GM19351 (cell line): ENCODE measurements at regions not wholly inside any gene's neighbourhood (a gene's known extent, or its start where the extent isn't known, plus 50 kb on each side); places are given as distances from the start of the nearest gene placed in this dataset.
"Not testable (repeated sequence)": the region's sequence is repeated elsewhere in the genome, so short reads cannot be mapped to it uniquely, and the experiment has no call there.

Experiments used
- ATAC-seq: cut with Tn5 transposase; IDR thresholded peaks from one replicate; pipeline ENCODE4 v1.9.1; 2021; ENCODE audit warnings: mild to moderate bottlenecking, moderate library complexity; ENCODE audit not compliant: unreplicated experiment

DNA sequence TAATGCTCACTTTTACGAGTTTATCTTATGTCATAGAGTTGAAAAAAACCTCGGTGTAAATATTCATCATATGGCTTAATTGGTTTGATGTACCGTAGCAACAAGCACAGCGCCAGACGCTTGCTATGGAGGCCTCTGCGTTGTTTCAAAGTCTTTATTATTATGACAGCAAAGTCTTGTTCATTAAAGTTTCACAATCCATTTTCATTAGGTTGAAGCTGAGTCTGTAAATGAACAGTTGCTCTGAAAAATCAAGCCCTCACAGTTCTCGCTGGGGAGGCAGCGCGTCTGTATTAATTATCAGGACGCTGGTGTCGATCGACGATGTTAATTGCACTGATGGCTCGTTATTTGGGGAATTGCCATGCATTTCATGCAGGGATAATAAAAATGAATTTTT lies 185.6 kb downstream of the INSC start:
- ATAC-seq = no peak

DNA sequence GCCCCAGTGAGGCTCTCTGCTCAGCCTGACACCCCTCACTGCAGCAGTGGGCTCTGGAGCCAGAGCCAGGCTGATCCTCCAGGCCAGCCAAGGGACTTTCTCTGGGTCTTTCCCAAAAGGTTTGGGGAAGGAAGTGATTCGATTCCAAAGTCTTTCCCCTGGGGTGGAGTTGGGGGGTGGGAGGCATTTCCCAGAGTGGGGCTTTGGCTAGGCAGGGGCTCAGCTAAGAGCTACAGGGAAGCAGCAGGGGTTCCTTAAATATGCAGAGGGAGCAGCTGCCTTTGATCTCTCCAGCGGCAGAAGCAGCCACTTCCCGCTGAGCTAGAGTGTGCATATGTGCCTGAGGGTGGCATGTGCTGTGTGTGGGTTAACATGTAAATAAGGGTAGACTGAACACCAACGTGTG lies 192.9 kb downstream of the INSC start:
- no peak for ATAC-seq

DNA sequence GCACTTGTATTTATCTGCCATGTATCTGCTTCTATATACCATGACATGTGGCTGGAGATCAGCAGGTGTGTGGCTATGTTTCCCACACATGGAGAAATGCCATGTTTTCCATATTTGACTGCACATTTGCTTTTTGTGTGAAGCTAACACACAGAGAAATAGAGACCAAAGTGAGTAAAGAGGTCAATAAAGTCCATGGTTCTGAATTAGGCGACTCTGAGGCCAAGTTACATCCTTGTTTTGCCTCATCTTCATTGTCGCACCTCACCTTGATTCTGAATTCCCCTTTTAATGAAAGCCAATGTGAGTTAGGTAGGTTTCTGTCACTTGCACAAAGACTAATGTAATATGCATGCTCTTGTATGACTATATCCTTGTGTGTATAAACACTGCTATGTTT lies 194.1 kb downstream of the INSC start:
- ATAC-seq = no peak

DNA sequence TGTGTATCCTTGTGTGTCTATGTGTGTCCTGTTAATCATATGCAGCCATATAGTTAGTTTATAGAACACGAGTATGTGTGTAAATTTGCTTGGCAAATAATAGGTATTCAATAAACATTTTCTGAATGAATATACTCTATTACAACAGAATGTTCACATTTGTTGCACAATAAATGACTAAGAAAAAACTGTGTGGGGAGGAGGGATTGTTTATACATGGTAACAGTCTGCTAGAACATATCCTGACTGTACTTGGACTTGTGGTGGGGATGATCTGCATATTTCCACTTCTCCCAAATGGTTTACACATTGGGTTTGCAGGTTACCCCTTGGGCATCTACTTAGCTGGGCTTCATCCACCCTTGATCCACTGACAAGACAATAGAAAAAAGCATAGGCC lies 194.6 kb downstream of the INSC start:
- ATAC-seq = no peak

DNA sequence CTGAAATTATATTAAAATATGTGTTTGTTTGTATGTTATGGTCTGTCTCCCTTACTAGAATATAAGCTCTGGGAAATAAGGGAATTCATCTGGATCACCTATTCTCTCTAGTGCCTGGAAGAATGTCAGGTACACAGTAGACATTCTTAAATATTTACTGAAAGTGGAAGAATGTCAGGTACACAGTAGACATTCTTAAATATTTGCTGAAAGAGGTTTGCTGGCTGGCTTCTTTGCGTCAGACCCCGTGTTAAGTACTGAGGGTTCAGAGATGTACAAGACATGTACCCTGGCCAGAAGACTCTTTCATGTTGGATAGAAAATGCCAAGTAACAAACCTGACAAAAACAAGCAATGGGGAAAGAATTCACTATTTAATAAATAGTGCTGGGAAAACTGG lies 199.1 kb downstream of the INSC start:
- no peak for ATAC-seq

DNA sequence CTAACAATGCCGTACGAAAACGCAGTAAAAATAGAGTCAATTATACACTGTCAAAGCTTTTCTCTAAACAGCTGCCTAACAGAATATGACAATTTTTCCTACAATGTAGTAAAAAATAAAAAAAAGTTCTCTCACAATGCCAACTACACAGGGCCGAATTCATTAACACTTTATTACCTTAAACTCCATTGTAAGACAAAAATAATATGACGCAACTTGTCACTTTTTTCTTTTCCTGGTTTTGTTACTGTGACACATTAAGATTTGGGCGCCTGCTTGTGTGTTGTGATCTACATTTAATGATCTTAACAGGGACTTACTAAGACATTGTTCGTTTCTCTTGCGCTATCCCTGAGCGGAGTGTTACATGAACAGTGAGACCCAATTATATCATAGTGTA lies 204.1 kb downstream of the INSC start:
- ATAC-seq = no peak

DNA sequence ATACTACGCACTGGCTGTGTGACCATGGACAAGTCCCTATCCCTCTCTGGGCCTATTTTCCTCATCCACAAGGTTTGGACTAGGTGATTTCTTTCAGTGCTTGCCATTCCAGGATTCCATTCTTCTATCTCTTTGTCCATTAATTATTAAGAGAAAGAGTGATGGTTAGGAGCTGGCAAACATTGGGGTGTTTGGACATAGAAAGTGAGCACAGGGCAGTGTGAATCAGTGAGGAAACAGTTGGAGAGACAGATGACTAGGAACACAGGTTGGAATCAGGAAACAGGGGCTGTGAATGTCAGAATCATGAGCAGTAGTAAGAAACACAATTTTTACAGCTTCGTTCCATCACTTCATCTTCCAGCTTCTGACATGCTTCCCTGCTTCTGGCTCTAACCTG lies 211.8 kb downstream of the INSC start:
- no peak for ATAC-seq

DNA sequence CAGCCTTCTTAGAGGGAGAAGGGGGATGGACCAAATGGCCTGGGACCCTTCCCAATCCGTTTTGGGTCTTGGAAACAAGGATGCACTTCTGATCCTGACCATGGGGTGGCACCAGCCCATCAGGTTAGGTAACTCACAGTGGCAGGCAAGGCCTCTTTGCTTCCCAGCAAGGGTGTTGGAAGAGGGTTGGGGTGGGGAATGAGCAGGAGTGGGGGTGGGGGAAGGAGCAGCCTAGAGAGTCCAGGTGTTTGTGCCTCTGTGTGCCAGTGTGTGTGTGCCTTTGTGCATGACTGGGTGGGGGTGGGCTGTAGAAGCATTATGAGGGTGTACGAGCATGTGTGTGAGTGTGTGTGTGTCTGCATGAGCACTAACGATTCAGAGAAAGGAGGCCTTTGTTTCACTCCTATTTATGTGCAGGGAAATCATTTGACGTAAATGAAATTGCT lies 213.1 kb downstream of the INSC start:
- ATAC-seq = peak; percentile 74

DNA sequence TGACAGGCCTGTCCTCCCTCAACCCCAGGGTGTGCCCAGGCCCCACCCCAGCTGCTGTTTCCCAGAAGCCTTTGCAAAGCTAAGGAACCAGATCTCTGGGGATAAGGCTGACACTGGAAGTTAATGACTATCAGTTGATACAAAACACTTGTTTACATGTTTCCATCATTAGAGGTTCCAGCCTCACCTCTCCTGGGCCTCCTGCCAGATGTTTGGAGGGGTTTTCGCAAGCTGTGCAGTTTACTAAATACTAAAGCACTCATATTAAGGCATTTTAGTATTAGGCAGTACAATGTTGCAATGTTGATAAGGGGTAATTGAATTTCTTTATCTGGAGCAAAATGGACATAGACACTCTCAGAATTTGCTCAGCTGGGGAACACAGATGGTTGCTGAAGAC lies 218.7 kb downstream of the INSC start:
- no peak for ATAC-seq

DNA sequence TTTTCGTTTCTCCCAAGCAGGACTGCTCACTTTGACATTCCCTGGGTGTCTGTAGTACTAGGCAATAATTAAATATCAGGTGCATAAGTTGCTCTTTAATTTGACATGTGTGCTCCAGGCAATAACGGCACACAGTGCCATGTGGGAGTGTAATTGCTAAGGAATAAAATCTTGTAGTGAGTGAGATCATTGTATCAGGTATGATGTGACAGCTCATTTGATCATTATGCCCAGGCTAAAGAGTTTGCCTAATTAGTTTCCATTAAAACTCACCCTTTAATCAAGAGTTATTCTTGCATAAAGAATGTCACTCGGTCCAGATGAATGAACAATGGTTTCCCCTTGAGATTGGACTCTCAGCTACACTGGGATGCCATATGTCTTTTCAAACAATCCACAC lies 220.0 kb downstream of the INSC start:
- no peak for ATAC-seq

DNA sequence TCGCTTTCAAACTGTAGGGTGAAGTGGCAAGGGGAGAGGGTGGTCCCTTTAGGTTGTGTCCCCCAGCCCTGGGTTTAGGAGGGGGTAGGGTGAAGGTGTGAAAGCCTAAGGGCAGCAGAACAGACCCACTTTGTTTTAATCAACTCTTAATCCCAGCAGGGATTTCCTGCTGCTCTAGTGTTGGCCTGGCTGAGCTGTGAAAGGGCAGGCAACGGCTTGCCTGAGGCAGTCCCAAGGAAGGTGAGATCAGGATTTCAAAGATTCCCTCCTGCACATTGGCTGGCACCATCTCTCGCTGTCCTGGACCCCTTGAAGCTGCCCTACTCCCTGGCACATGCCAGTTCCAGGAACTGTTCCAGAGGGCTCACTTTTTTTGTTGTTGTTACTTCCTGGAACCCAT lies 221.3 kb downstream of the INSC start:
- ATAC-seq = no peak

DNA sequence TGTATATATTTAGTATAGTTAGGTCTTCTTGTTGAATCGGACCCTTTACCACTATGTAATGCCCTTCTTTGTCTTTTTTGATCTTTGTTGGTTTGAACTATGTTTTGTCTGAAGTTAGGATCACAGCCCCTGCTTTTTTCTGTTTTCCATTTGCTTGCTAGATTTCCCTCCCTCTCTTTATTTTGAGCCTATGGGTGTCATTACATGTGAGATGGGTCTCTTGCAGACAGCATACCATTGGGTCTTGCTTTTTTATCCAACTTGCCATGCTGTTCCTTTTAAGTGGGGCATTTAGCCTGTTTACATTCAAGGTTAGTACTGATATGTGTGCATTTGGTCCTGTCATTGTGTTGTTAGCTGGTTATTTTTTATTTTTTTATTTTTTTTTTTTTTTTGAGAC lies 224.6 kb downstream of the INSC start:
- ATAC-seq = no peak

DNA sequence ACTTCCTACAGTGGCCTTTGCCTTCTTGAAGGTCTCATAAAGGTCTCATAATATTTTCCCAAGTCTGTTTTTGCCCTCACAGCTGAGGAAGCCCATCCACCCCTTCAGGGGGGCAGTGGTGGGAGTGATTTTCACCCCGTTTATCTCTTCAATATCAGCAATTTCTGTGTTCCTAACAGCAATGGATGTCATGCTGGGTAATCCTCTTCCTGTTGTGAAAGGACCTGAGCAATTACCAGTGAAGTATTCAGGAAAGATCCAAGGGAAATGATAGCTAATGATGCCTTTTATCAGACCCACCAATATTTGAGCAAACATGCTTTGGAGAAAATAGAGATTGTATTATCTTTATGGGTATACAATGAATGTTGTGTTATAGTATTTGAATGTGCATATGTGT lies 226.9 kb downstream of the INSC start:
- no peak for ATAC-seq

DNA sequence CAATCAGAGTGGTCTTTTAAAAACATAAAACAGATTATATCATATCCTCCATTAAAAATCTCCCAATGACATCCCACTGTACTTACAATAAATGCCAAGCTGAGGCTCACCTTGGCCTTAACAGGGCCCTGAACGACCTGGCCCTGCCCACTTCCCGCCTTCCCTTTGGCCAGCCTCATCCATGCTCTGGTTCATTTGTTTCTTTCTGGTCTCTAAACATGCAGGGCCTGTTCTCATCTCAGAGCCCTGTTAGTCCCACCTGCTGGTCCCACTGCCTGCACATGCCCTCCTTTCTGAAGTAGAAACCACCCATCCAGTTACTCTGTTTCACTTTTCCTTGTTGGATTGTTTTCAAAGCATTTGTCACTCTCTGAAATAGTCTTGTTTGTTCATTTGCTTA lies 227.4 kb downstream of the INSC start:
- ATAC-seq = no peak

DNA sequence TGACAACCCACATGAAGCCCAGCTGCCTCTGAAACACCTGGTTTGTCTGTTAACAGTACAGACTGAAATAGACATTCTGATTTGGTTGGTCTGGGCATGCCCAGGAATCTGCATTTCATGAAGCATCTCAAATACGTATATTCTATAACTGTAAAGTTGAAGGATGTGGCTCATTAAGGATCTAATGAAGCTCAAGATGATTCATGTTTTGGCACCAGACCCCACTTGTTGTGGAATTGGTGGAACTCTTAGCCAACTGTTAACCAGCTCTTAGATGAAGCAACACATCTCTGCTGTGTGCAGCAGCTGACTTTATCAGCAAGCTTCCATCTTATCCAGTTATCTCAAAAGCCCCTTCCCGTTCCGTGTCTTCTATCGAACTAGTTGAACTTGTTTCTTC lies 232.2 kb downstream of the INSC start:
- ATAC-seq = no peak

DNA sequence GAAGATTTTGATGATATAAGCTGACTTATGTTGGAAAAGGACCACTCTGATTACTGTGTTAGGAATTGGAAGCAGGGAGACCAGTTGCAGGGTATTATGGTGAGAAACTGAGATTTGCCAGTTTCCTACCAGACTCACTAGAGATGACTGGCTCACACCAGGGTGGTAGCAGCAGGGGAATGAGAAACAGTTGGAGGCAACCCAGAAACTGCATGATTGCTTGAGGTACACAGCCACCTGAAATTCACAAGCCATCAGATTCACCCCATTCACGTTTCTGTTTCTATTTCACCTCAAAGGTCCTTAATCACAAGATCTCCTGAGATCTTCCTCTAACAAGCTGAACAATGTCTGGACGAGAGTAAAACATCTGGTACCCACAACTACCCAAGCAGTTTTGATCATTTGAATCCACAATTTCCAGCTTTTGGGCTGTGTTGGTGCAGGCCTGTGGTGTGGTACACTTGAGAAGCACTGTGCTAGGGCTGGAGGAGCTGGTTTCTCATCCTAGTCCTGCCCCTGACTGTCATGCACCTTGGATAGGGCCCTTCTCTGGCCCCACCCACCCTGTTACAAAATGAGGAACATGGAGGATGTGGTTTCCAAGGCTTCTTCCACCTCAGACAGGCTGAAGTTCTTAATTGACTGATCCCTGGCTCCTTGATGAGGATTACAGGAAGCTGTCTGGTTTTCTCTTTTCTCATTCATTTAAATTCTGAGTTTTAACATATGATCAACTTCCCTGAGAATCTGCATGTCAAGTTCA lies 233.4 kb downstream of the INSC start:
- ATAC-seq = no peak

DNA sequence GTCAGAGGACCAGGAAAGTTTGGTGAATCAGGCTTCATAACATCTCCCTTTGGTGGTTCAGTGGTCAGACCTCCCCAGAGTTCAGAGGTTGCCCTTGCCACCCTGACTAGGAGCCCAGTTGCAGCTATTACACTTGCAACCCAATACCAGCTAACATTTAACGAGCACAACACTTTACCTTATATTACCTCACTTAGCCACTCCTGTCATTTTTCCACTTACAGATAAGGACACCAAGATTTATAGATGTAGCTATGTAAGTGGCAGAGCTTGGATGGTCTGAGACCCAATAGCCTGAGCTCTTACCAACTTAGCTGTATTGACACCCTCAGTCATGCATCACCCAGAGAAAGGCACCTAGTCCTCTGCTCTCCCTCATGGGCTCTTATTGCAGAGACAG lies 234.7 kb downstream of the INSC start:
- no peak for ATAC-seq

DNA sequence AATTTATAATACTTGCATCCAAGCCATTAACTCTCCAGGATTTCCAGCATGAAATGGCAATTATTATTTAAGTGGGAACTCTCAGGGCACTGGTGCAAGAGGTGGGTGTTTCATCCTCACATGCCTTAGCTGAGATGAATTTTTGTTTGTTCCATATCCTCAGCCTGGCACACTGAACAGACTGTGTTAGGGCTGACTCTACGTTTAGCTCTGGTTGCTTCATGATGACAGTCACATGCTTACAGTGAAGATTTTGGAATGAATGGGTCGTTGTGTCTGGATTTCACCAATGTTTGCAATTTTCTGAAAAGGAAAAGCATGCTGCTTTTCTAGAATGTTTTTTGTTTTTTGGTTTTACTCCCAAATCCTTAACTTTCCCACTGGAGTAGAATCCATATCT lies 246.6 kb downstream of the INSC start:
- no peak for ATAC-seq

DNA sequence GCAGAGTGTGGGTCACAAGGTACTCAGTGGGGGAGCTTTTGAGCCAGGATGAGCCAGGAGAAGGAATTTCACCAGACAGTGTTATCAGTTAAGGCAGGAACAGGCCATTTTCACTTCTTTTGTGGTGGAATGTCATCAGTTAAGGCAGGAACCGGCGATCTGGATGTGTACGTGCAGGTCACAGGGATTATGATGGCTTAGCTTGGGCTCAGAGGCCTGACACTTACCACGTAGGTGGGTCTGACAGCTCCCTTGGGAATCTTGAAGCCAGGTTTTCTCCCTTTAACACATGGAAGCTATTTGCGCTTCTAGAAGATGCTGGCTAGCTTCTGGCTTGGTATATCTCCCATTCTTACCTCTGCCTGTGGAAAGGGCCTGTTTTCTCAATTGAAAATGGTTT lies 250.6 kb downstream of the INSC start:
- not testable (repeated sequence) for ATAC-seq

DNA sequence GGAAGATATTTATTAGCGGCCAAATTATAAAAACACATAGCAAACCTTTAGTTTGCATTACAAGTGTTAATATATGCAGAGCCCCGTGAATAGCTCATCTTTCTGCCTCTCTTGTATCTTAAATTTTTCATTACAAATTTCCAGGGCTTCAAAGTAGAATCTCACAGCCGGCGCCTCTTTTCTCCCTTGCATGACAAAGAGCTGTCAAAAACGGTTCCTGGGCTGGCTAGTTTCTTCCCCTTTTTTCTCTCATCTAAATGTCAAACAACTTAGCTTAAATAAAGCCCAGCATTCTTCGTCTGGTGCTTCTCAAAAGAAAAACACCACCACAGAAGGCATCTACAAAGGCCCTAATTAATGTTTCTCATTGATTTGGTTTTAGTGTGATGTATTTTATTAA lies 253.0 kb downstream of the INSC start:
- ATAC-seq = no peak

DNA sequence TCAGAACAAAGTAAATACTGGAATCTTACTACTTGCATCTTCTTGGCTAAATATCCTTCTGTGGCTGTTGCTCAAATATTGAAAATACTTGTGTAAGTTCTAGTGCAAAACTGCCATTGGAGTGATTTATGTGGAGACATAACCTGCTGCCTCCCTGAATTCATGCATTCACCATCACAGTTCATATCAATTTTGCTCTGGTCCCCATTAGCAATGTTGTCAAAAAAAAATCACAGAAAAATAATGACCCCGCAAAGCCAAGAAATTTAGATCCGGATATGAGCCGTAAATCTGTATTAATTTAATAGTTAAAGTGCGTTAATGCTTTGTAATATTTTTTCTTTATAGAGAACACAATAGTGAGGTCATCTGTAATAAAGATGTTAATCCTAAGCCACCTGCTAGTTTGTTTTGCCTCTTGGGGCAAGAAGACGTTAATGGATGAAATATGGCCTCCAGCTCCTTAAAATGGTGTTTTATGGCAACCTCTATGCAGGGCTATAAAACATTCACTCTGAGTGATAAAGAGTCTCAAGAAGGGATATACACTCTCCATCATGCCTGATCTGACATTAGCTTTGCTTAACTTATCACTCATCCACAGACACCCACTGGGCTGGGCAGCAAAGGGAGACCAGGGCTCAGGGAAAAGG lies 255.9 kb downstream of the INSC start:
- ATAC-seq = no peak

DNA sequence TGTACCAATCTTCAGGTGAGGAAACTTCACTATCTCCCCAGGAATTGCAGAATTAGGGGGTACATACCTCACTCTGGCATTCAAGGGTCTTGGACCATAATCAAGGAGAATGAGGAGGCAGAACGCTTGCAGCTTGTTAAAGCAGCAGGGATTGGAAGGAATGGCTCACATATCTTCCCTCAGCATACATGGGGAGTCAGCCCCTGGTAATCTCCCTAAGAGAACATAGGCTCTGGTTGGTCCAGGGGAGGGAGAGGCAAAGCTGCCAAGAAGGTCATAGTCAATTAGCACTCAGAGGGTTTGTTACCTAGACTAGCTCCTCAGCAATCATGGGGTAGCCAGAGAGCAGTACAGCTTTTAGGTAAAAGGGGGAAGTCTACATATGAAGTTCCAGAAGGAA lies 256.8 kb downstream of the INSC start:
- no peak for ATAC-seq

DNA sequence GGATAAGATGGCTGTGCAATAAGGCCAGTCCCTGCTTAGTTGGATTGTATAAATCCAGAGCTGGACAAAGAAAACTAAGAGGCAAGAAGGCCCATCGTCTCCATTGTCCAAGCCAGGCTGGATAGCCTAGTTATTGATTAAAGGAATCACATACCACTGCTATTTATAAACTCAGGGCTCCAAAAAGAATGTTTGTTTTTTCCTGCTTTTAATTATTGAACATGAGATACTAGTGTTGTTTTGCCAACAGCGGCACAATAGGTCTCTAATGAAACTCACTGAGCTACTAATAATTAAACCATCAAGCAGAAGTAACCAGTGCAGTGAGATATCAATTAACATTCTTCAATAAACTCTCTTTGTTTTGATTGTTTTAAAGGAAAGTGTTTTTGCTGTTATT lies 259.7 kb downstream of the INSC start:
- no peak for ATAC-seq
